ENCODE measurements at regions not wholly inside any gene's neighbourhood (a gene's known extent, or its start where the extent isn't known, plus 50 kb on each side); places are given as distances from the start of the nearest gene placed in this dataset.

DNA sequence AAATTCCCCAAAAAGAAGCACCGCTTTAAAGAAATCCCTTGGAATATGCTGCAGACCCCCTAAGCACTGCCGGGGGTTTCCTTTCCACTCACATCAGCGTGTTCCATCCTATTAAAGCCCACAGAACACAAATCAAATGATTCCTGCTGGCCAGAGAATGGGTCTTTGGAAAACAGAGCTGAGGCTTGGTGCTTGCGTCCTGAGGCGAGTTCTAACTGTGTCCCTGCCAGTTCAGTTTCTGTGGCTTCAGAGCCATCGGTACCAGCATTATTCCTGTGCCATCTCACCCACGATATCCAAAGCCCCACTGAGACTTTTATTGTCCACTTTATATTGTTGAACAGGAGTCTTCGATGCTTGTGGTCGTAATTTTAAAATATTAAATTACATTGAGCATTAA is 142.0 kb upstream of the SYT13 start:
- no peak for ATAC-seq (ENCODE audit: low read depth)
- Histone ChIP-seq H2BK5ac (ENCODE audit: low read depth, low read length, poor library complexity, severe bottlenecking) (no peak overlapping the region), H3K79me1 (ENCODE audit: low read depth in 1 of 2, low read length in 2 of 2) (no peaks in the 10 kb centered on the region), H2AK9ac (replicated peaks; ENCODE audit: low read depth, low read length, poor library complexity) (no peak overlapping the region), H2AFZ (replicated peaks; ENCODE audit: low read length, poor library complexity) (no peak overlapping the region), H4K20me1 (ENCODE audit: insufficient read depth, low read length) (no peaks in the 10 kb centered on the region), H3K9ac (ENCODE audit: low read depth, low read length) (no peak overlapping the region), H3K14ac (replicated peaks; ENCODE audit: low read depth, low read length) (no peak overlapping the region), H3K56ac (ENCODE audit: extremely low read depth, insufficient read depth, low read length) (no peak overlapping the region), H2BK20ac (ENCODE audit: low read depth, low read length) (no peak overlapping the region), H4K8ac (ENCODE audit: low read depth in 2 of 2, low read length in 2 of 2) (no peak overlapping the region), H3K4me2 (ENCODE audit: low read depth, low read length) (no peak overlapping the region), H3K4me1 (ENCODE audit: control insufficient read depth, insufficient read depth, low read length) (no peaks in the 10 kb centered on the region), H3K23ac (ENCODE audit: low read depth, low read length) (no peak overlapping the region), H3K9me3 (ENCODE audit: control insufficient read depth, insufficient read depth, low read length) (no peaks in the 10 kb centered on the region), H2AK5ac (ENCODE audit: low read depth, low read length) (no peak overlapping the region), H2BK15ac (ENCODE audit: low read depth, low read length) (no peak overlapping the region), H3K18ac (ENCODE audit: low read depth, low read length) (no peak overlapping the region), H3K36me3 (ENCODE audit: control insufficient read depth, insufficient read depth, low read length) (no peaks in the 10 kb centered on the region), H2BK120ac (ENCODE audit: low read depth, low read length) (no peak overlapping the region), H3K27ac (ENCODE audit: insufficient read depth, low read length) (no peak overlapping the region), H4K91ac (ENCODE audit: insufficient read depth, low read depth, low read length) (no peak overlapping the region), H3K27me3 (ENCODE audit: control insufficient read depth, insufficient read depth, low read length) (peaks cover 11% of the 10 kb centered on the region), H3K4me3 (ENCODE audit: insufficient read depth, low read depth, low read length) (no peak overlapping the region), H4K5ac (ENCODE audit: low read depth, low read length) (no peak overlapping the region), H3K4ac (ENCODE audit: low read depth, low read length) (no peak overlapping the region), H3K9me1 (ENCODE audit: insufficient read depth, low read length) (no peaks in the 10 kb centered on the region)
- dilution Hi-C loops (cut with HindIII; ENCODE audit: low sequenced_read_pairs, unreplicated experiment), result no loop called here
- TF ChIP-seq MAZ (IDR thresholded peaks at IDR 0.05; ENCODE audit: borderline replicate concordance, low read depth, low read length) (no peak), RFX5 (IDR thresholded peaks at IDR 0.05; ENCODE audit: low read depth, low read length) (no peak), RAD21 (IDR thresholded peaks at IDR 0.05; ENCODE audit: low read length) (no peak), CHD1 (IDR thresholded peaks at IDR 0.05; ENCODE audit: low read depth, low read length) (no peak), SMC3 (IDR thresholded peaks at IDR 0.05; ENCODE audit: low read depth, low read length) (no peak), POLR2A (IDR thresholded peaks at IDR 0.05; ENCODE audit: low read depth, low read length) (no peak), NFE2L2 (IDR thresholded peaks at IDR 0.05; ENCODE audit: low read depth, low read length) (no peak), CEBPB (IDR thresholded peaks at IDR 0.05; ENCODE audit: low read depth, low read length) (no peak), MXI1 (IDR thresholded peaks at IDR 0.05; ENCODE audit: borderline replicate concordance, low read depth, low read length) (no peak), RCOR1 (IDR thresholded peaks at IDR 0.05; ENCODE audit: insufficient replicate concordance, low read length) (no peak), MAFK (IDR thresholded peaks at IDR 0.05; ENCODE audit: low read depth, low read length) (no peak)
- TF ChIP-seq, protein P1, sequence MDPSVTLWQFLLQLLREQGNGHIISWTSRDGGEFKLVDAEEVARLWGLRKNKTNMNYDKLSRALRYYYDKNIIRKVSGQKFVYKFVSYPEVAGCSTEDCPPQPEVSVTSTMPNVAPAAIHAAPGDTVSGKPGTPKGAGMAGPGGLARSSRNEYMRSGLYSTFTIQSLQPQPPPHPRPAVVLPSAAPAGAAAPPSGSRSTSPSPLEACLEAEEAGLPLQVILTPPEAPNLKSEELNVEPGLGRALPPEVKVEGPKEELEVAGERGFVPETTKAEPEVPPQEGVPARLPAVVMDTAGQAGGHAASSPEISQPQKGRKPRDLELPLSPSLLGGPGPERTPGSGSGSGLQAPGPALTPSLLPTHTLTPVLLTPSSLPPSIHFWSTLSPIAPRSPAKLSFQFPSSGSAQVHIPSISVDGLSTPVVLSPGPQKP (IDR thresholded peaks at IDR 0.05; ENCODE audit: borderline replicate concordance, low read depth, low read length), result no peak
- TF ChIP-seq, protein P2, sequence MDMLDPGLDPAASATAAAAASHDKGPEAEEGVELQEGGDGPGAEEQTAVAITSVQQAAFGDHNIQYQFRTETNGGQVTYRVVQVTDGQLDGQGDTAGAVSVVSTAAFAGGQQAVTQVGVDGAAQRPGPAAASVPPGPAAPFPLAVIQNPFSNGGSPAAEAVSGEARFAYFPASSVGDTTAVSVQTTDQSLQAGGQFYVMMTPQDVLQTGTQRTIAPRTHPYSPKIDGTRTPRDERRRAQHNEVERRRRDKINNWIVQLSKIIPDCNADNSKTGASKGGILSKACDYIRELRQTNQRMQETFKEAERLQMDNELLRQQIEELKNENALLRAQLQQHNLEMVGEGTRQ (IDR thresholded peaks at IDR 0.05; ENCODE audit: low read depth, low read length), result no peak
- TF ChIP-seq, protein P3, sequence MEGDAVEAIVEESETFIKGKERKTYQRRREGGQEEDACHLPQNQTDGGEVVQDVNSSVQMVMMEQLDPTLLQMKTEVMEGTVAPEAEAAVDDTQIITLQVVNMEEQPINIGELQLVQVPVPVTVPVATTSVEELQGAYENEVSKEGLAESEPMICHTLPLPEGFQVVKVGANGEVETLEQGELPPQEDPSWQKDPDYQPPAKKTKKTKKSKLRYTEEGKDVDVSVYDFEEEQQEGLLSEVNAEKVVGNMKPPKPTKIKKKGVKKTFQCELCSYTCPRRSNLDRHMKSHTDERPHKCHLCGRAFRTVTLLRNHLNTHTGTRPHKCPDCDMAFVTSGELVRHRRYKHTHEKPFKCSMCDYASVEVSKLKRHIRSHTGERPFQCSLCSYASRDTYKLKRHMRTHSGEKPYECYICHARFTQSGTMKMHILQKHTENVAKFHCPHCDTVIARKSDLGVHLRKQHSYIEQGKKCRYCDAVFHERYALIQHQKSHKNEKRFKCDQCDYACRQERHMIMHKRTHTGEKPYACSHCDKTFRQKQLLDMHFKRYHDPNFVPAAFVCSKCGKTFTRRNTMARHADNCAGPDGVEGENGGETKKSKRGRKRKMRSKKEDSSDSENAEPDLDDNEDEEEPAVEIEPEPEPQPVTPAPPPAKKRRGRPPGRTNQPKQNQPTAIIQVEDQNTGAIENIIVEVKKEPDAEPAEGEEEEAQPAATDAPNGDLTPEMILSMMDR (conservative IDR thresholded peaks at IDR 0.05; ENCODE audit: low read depth, low read length), result no peak
- DNase-seq, result no peak
- no CpG with 5 or more reads among the region's 9 CpGs for WGBS, 2 experiments (ENCODE audit: extremely low coverage in 2 of 2, insufficient read length in 1 of 2)
- intact Hi-C loops (cut with micrococcal nuclease), result no loop called here
- ChIA-PET CTCF (no interaction called here), POLR2A (ENCODE audit: unreplicated experiment) (no interaction called here)
- BruUV-seq (replicated peaks), result no TSS peak
- in situ Hi-C loops (cut with MboI; ENCODE audit: low sequenced_read_pairs), result no loop called here

All from IMR-90 (cell line).